Keratinocyte (primary cell): ENCODE measurements at regions not wholly inside any gene's neighbourhood (a gene's known extent, or its start where the extent isn't known, plus 50 kb on each side); places are given as distances from the start of the nearest gene placed in this dataset.

Source experiments
- DNase-seq: peaks from one replicate; pipeline ENCODE4 v3.0.0-alpha.2; 2011; ENCODE audit warnings: low read depth, missing footprints, low spot score
- FAIRE-seq: peaks from 2 replicates; lab custom pipeline; 2011; peaks lifted over from hg19 to GRCh38; lab: Jason Lieb, UNC
- H2AFZ ChIP-seq: 2 replicates; pipeline ENCODE4 v1.6.0; 2012; ENCODE audit warnings: low read length, control low read depth, inconsistent platforms; ENCODE audit not compliant: control insufficient read depth
- H3K27ac ChIP-seq: 2 replicates; pipeline ENCODE4 v1.5.1; 2011; ENCODE audit warnings: low read length; ENCODE audit not compliant: control insufficient read depth, insufficient read depth
- H3K27me3 ChIP-seq: 3 replicates; pipeline ENCODE4 v1.6.0; 2011; ENCODE audit warnings: low read length; ENCODE audit not compliant: control insufficient read depth, insufficient read depth; ENCODE audit errors: extremely low read depth
- H3K36me3 ChIP-seq, 2 experiments: 2 replicates in 1 of 2; 3 replicates in 1 of 2; pipeline ENCODE4 v1.5.1; 2011; ENCODE audit warnings: low read length in 2 of 2, mild to moderate bottlenecking in 1 of 2; ENCODE audit not compliant: control insufficient read depth in 2 of 2, insufficient read depth in 2 of 2; ENCODE audit errors: extremely low read depth in 1 of 2
- H3K4me1 ChIP-seq: 3 replicates; pipeline ENCODE4 v1.5.1; 2011; ENCODE audit warnings: low read length; ENCODE audit not compliant: control insufficient read depth, insufficient read depth; ENCODE audit errors: extremely low read depth
- H3K4me2 ChIP-seq: 3 replicates; pipeline ENCODE4 v1.6.0; 2011; ENCODE audit warnings: low read depth, low read length; ENCODE audit not compliant: control insufficient read depth, insufficient read depth; ENCODE audit errors: extremely low read depth
- H3K4me3 ChIP-seq, 3 experiments: fragments of 200-600 bp in 1 of 3; sonication (generic) in 1 of 3; 2 replicates in 2 of 3; 3 replicates in 1 of 3; pipeline ENCODE4 v1.5.1; 2011 to 2016; ENCODE audit warnings: low read length in 3 of 3, mild to moderate bottlenecking in 3 of 3, control low read depth in 2 of 3, inconsistent platforms in 1 of 3, low read depth in 1 of 3, mixed read lengths in 1 of 3, mixed run types in 1 of 3, moderate library complexity in 1 of 3; ENCODE audit not compliant: control insufficient read depth in 2 of 3, insufficient read depth in 2 of 3; ENCODE audit errors: extremely low read depth in 1 of 3
- H3K79me2 ChIP-seq: 2 replicates; pipeline ENCODE4 v1.6.0; 2012; ENCODE audit warnings: low read length; ENCODE audit not compliant: control insufficient read depth, insufficient read depth
- H3K9ac ChIP-seq: 3 replicates; pipeline ENCODE4 v1.6.0; 2011; ENCODE audit warnings: low read length; ENCODE audit not compliant: control insufficient read depth, insufficient read depth; ENCODE audit errors: extremely low read depth
- H3K9me1 ChIP-seq: 3 replicates; pipeline ENCODE4 v1.6.0; 2011; ENCODE audit warnings: low read length; ENCODE audit not compliant: control insufficient read depth, insufficient read depth; ENCODE audit errors: extremely low read depth
- H3K9me3 ChIP-seq: 2 replicates; pipeline ENCODE4 v1.5.1; 2012; ENCODE audit warnings: low read depth, low read length; ENCODE audit not compliant: control insufficient read depth
- H4K20me1 ChIP-seq: 3 replicates; pipeline ENCODE4 v1.6.0; 2011; ENCODE audit warnings: low read length; ENCODE audit not compliant: control insufficient read depth, insufficient read depth; ENCODE audit errors: extremely low read depth
- CTCF ChIP-seq, 3 experiments: IDR thresholded peaks in 1 of 3; conservative IDR thresholded peaks in 1 of 3; optimal IDR thresholded peaks in 1 of 3; 2 replicates in 2 of 3; 3 replicates in 1 of 3; pipeline versions ENCODE3 to v1.5.1; 2011; ENCODE audit warnings: low read length in 3 of 3, mild to moderate bottlenecking in 3 of 3, moderate library complexity in 2 of 3, control low read depth in 1 of 3, inconsistent platforms in 1 of 3; ENCODE audit not compliant: insufficient read depth in 2 of 3; ENCODE audit errors: extremely low read depth in 1 of 3
- EZH2 ChIP-seq: IDR thresholded peaks from one replicate; pipeline ENCODE4 v1.6.1; 2012; ENCODE audit warnings: inconsistent platforms, mild to moderate bottlenecking, low read length, moderate library complexity
- dilution Hi-C: fragments of 300-500 bp; cut with MboI; formaldehyde crosslinking; loops from one replicate; pipeline ENCODE4 v1.7.0; 2020; ENCODE audit warnings: low sequenced_read_pairs; ENCODE audit not compliant: extremely low pct_ligation_motif_present

DNA sequence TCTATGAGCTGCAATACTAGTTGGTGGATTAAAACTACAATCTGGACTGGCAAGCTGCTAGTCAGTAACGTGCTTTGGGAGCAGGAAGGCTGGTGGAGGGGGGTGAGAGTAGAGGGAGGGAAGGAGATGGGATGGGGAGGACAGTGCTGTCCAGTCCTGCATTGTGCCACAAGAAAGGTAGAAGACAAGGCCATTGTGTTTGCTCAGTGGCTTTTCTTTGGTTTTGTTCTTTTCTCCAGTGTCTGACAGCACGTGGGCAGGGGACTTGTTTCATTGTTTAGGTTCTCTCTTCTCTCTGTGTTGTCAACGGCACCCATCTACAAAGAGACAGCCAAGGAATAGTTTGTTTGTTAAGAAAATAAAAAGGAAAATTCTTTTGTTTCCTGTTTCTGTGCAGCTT lies 362.8 kb upstream of the PLXNA2 start:
- H3K9me3 ChIP-seq = no peaks in the 10 kb centered on the region
- H2AFZ ChIP-seq = no peak overlapping the region
- H3K9ac ChIP-seq = no peak overlapping the region
- peaks cover 12% of the 10 kb centered on the region for H3K4me1 ChIP-seq
- H3K79me2 ChIP-seq = no peaks in the 10 kb centered on the region
- FAIRE-seq (no peak), DNase-seq (no peak)
- no peaks in the 10 kb centered on the region for H4K20me1 ChIP-seq
- TF ChIP-seq CTCF (optimal IDR thresholded peaks at IDR 0.05 in 1 of 3, IDR thresholded peaks at IDR 0.05 in 1 of 3, conservative IDR thresholded peaks at IDR 0.05 in 1 of 3; ENCODE audit: extremely low read depth in 1 of 3, insufficient read depth in 2 of 3, low read length in 3 of 3) (no peak), EZH2 (no peak)
- H3K27ac ChIP-seq = no peak overlapping the region
- no peak overlapping the region for H3K4me3 ChIP-seq
- no peaks in the 10 kb centered on the region for H3K9me1 ChIP-seq
- H3K36me3 ChIP-seq = no peaks in the 10 kb centered on the region
- no peaks in the 10 kb centered on the region for H3K27me3 ChIP-seq
- dilution Hi-C loops = no loop called here
- no peak overlapping the region for H3K4me2 ChIP-seq

GRCh38 chr1:208607616-208608015 lies 363.4 kb upstream of the PLXNA2 start:
- no peak overlapping the region for H2AFZ ChIP-seq
- no peak overlapping the region for H3K27ac ChIP-seq
- dilution Hi-C loops = no loop called here
- FAIRE-seq = no peak
- H3K9me3 ChIP-seq = no peaks in the 10 kb centered on the region
- no peaks in the 10 kb centered on the region for H3K27me3 ChIP-seq
- no peaks in the 10 kb centered on the region for H3K79me2 ChIP-seq
- no peaks in the 10 kb centered on the region for H4K20me1 ChIP-seq
- TF ChIP-seq CTCF (optimal IDR thresholded peaks at IDR 0.05 in 1 of 3, IDR thresholded peaks at IDR 0.05 in 1 of 3, conservative IDR thresholded peaks at IDR 0.05 in 1 of 3; ENCODE audit: extremely low read depth in 1 of 3, insufficient read depth in 2 of 3, low read length in 3 of 3) (no peak), EZH2 (no peak)
- no peak for DNase-seq
- no peaks in the 10 kb centered on the region for H3K36me3 ChIP-seq
- no peak overlapping the region for H3K4me2 ChIP-seq
- no peak overlapping the region for H3K4me3 ChIP-seq
- H3K9ac ChIP-seq = no peak overlapping the region
- H3K9me1 ChIP-seq = no peaks in the 10 kb centered on the region
- peaks cover 12% of the 10 kb centered on the region for H3K4me1 ChIP-seq
